CD4-positive, alpha-beta T cell (primary cell): ENCODE measurements at regions not wholly inside any gene's neighbourhood (a gene's known extent, or its start where the extent isn't known, plus 50 kb on each side); places are given as distances from the start of the nearest gene placed in this dataset.

ENCODE experiments used
- ATAC-seq: fragments of 200-7000 bp; cut with Tn5 transposase; one replicate; pipeline ENCODE4 v1.10.0; 2022; ENCODE audit warnings: mild to moderate bottlenecking; ENCODE audit not compliant: poor library complexity
- CTCF ChIA-PET: fragments of 350-600 bp; sonication (Branson Sonifier 250); formaldehyde crosslinking; loops from one replicate; lab custom pipeline; 2021; ENCODE audit warnings: antibody characterized with exemption, inconsistent platforms; lab: Charles Lee
- POLR2A ChIA-PET: fragments of 350-600 bp; sonication (Branson Sonifier 250); formaldehyde crosslinking; loops from one replicate; lab custom pipeline; 2021; ENCODE audit warnings: antibody characterized with exemption, inconsistent platforms; lab: Charles Lee
- DNase-seq, 14 experiments: peaks; one replicate each; pipeline ENCODE4 v3.0.0-alpha.2; 2013 to 2020; ENCODE audit warnings: mixed read lengths in 2 of 14
- H3K27ac ChIP-seq, 2 donors: one replicate each; pipeline versions ENCODE4 v1.5.1 to v1.7.0; 2013; ENCODE audit warnings: low read length in 2 of 2, low read depth in 1 of 2, mild to moderate bottlenecking in 1 of 2
- H3K27me3 ChIP-seq, 2 experiments: 1 replicate in 1 of 2; 2 replicates in 1 of 2; pipeline versions ENCODE4 v1.6.1 to v1.7.0; 2013; ENCODE audit warnings: low read length in 2 of 2, control low read depth in 1 of 2, mild to moderate bottlenecking in 1 of 2, moderate library complexity in 1 of 2; ENCODE audit not compliant: insufficient read depth in 2 of 2, control insufficient read depth in 1 of 2
- H3K36me3 ChIP-seq: one replicate; pipeline ENCODE4 v1.6.1; 2013; ENCODE audit warnings: low read length, control low read depth; ENCODE audit not compliant: insufficient read depth
- H3K4me1 ChIP-seq: one replicate; pipeline ENCODE4 v1.6.1; 2013; ENCODE audit warnings: low read length, control low read depth; ENCODE audit not compliant: insufficient read depth
- H3K4me3 ChIP-seq: one replicate; pipeline ENCODE4 v1.5.1; 2013; ENCODE audit warnings: mild to moderate bottlenecking, low read length, moderate library complexity
- H3K9me3 ChIP-seq, 2 experiments: 1 replicate in 1 of 2; 2 replicates in 1 of 2; pipeline versions ENCODE4 v1.6.1 to v1.7.0; 2013; ENCODE audit warnings: low read length in 2 of 2, mild to moderate bottlenecking in 2 of 2, control low read depth in 1 of 2, moderate library complexity in 1 of 2; ENCODE audit not compliant: control insufficient read depth in 1 of 2, insufficient read depth in 1 of 2
- H3K27ac Mint-ChIP-seq: one replicate; pipeline ENCODE4 v1.8.0; 2020; ENCODE audit warnings: mixed read lengths
- H3K27me3 Mint-ChIP-seq: one replicate; pipeline ENCODE4 v1.8.0; 2021; ENCODE audit warnings: mixed read lengths
- H3K36me3 Mint-ChIP-seq: one replicate; pipeline ENCODE4 v1.8.0; 2021; ENCODE audit warnings: low read depth, mixed read lengths
- H3K4me1 Mint-ChIP-seq: one replicate; pipeline ENCODE4 v1.8.0; 2021; ENCODE audit warnings: low read depth, mixed read lengths
- H3K4me3 Mint-ChIP-seq: one replicate; pipeline ENCODE4 v1.8.0; 2020; ENCODE audit warnings: mild to moderate bottlenecking, mixed read lengths
- H3K9me3 Mint-ChIP-seq: one replicate; pipeline ENCODE4 v1.8.0; 2020; ENCODE audit warnings: mixed read lengths
- intact Hi-C, 2 experiments: fragments of 100-400 bp; cut with DNase I in 1 of 2; cut with micrococcal nuclease in 1 of 2; formaldehyde crosslinking; loops; one replicate each; pipeline versions ENCODE4 v1.15.1 to v1.9.0; 2023 to 2025; cut with DNase I, micrococcal nuclease
- TF ChIP-seq, protein P1 (sequence below): fragments of 200-600 bp; IDR thresholded peaks from one replicate; pipeline ENCODE4 v1.8.0; 2022; ENCODE audit warnings: antibody characterized with exemption, mild to moderate bottlenecking

- intact Hi-C loops: no loop called here
- H3K4me3 Mint-ChIP-seq: no peak overlapping the region
- Histone ChIP-seq H3K27ac (no peak overlapping the region), H3K4me3 (no peak overlapping the region), H3K36me3 (no peaks in the 10 kb centered on the region), H3K27me3 (peaks cover 0 to 4% of the 10 kb centered on the region in 2 experiments), H3K9me3 (no peaks in the 10 kb centered on the region), H3K4me1 (no peaks in the 10 kb centered on the region)
- DNase-seq (peak in 1 of 14 experiments; percentile 5), ATAC-seq (no peak)
- peaks cover 21% of the 10 kb centered on the region for H3K27me3 Mint-ChIP-seq
- H3K36me3 Mint-ChIP-seq: no peaks in the 10 kb centered on the region
- no peaks in the 10 kb centered on the region for H3K4me1 Mint-ChIP-seq
- CTCF ChIA-PET: no interaction called here
- POLR2A ChIA-PET: no interaction called here
- H3K9me3 Mint-ChIP-seq: peaks cover 4% of the 10 kb centered on the region
- TF ChIP-seq, protein P1, sequence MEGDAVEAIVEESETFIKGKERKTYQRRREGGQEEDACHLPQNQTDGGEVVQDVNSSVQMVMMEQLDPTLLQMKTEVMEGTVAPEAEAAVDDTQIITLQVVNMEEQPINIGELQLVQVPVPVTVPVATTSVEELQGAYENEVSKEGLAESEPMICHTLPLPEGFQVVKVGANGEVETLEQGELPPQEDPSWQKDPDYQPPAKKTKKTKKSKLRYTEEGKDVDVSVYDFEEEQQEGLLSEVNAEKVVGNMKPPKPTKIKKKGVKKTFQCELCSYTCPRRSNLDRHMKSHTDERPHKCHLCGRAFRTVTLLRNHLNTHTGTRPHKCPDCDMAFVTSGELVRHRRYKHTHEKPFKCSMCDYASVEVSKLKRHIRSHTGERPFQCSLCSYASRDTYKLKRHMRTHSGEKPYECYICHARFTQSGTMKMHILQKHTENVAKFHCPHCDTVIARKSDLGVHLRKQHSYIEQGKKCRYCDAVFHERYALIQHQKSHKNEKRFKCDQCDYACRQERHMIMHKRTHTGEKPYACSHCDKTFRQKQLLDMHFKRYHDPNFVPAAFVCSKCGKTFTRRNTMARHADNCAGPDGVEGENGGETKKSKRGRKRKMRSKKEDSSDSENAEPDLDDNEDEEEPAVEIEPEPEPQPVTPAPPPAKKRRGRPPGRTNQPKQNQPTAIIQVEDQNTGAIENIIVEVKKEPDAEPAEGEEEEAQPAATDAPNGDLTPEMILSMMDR: no peak
- no peak overlapping the region for H3K27ac Mint-ChIP-seq
Measured at GRCh38 chr13:102928941-102929675, 83.3 kb downstream of the ERCC5 start.
